ENCODE measurements at regions not wholly inside any gene's neighbourhood (a gene's known extent, or its start where the extent isn't known, plus 50 kb on each side); places are given as distances from the start of the nearest gene placed in this dataset.
"Not testable (repeated sequence)": the region's sequence is repeated elsewhere in the genome, so short reads cannot be mapped to it uniquely, and the experiment has no call there.

DNA sequence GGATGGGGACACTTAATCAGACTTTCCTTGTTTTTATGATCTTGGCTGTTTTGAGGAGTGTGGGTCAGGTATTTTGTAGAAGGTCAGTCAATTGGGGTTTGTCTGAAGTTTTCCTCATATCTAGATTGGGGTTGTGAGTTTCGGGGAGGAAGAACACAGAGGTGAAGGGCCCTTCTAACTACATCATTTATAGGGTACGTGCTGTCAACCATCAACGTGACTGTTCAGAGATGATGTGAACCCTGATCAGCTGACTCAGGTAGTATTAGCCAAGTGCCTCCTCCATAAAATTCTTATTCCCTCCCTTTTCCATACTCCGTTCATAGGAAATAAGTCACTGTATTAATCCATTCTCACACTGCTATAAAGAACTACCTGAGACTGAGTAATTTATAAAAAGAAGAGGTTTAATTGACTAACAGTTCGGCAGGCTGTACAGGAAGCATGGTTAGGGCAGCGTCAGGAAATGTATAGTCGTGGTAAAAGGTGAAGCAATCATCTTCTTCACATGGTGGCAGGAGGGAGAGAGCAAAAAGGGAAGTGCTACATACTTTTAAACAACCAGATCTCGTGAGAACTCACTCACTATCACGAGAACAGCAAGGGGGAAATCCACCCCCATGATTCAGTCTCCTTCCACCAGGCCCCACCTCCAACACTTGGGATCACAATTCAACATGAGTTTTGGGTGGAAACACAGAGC, 547.1 kb upstream of the LINC00305 start:
- DNase-seq: no peak

DNA sequence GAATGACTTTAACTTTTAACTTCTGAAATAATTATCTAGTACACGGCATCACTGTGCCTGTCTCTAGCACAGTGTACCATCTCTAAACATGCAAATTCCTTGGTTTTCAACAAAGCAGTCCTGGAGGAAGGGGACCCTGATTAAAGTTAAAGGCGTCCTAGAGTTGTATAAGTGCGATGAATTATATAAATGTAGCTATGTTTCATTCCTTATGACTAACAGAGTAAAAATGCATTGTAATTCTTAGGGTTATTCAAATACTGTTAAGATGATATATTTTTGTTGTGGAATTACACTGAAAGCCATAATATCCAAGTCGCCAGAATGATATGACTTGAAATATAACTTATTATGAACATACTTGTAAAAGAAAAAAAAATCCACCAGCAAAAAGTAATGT, 544.9 kb upstream of the LINC00305 start:
- DNase-seq: peak; percentile 69

GRCh38 chr18:64692826-64693225, 543.9 kb upstream of the LINC00305 start:
- DNase-seq: no peak

DNA sequence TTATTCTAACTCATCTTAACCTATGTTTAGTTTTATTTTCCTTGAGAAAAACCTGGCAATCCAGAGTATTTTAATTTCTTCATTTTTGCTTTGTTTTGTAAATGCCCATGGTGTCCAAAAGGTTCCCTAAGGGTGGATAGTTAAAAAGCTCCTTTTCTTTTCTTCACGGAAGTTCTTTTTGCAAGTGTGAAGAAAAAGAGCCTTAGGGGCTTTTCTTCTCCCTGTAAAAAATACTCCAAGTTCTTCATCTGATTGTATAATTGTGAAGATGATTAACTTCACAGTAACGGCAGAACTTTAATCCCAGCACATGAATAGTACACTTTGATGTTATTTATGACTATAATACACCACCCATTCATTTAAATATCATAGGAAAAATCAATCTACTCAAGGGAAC, 530.2 kb upstream of the LINC00305 start:
- DNase-seq: no peak

DNA sequence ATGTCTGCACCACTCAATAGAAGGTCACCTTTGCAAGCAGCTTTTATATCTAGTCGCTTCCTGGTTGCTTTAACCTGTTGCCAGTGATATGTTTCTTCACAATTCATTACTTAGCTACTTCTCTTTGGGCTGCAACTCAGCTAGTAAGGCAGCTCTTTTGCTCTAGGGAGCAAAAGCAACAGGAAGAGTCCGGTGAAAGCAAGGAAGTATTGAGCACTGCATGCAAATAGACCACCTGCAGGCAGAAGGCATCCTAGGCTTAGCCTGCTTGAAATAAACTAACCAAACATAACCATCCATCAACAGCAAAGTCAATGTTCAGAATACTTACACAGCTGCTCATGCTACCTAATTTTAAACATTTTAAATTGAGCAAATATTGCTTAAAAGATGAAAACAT, 529.2 kb upstream of the LINC00305 start:
- DNase-seq: no peak

DNA sequence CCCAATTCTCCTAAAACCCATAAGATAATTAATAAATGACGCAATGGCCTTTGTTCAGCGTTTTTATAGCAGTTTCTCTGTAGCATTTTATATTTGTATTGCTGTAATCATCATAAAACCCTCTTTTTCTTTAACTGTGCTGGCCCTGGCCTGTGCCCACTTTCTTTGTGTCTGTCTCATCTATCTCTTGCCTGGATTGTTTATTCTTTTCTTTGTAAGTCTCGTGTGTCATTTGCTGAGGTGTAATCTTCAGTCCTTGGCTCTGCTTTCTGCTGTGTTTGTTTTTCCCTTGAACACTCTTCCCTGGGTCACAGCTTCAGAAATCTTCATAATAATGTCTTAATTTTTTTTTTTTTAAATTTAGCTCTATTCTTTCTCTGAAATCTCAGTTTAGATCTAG, 525.8 kb upstream of the LINC00305 start:
- no peak for DNase-seq

GRCh38 chr18:64671293-64671692, 522.4 kb upstream of the LINC00305 start:
- DNase-seq: not testable (repeated sequence)

- no peak for DNase-seq
These were observed 519.6 kb upstream of the LINC00305 start for GRCh38 chr18:64668461-64668962.

GRCh38 chr18:64663086-64663485, 514.2 kb upstream of the LINC00305 start:
- no peak for DNase-seq

GRCh38 chr18:64659196-64659595, 510.3 kb upstream of the LINC00305 start:
- no peak for DNase-seq

- no peak for DNase-seq
These were observed 504.2 kb upstream of the LINC00305 start for GRCh38 chr18:64653068-64653467.

DNA sequence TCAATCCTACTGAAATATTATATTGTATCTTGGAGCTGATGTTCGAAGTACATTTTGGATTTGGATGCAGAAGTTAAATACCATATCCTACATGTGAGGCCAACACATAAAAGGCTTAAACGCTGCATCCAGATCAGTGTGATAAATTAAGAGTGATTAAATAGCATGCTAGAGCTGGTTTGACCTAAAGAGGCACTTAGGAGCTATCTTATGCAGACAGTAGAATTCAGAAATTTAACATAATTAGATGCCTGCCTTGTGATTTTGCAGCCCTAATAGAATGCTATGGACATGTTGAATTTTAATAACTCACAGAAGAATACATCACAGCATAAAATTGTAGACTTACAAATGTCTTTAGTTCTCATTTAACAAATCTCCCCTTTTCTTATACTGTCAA, 501.2 kb upstream of the LINC00305 start:
- DNase-seq: no peak

GRCh38 chr18:64645753-64646152, 496.9 kb upstream of the LINC00305 start:
- no peak for DNase-seq

DNA sequence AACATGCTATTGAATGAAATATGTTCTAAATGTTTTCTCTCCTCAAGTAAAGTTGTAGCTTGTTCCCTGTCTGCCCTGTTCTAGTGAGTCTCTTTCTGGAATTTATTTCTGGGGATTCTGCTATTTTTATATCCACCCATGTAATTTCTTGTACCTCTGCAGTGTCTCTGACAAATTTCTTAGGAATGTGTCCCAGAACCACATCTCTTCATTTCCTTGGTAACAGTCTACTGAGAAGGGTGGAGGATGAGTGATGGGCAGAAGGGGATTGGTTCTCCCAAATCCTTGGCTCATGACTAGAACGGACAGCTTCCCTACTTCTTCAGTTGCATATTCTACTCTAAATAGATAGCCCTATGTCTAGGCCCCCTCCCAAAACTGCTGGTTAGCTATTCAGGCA, 490.6 kb upstream of the LINC00305 start:
- DNase-seq: peak; percentile 85

DNA sequence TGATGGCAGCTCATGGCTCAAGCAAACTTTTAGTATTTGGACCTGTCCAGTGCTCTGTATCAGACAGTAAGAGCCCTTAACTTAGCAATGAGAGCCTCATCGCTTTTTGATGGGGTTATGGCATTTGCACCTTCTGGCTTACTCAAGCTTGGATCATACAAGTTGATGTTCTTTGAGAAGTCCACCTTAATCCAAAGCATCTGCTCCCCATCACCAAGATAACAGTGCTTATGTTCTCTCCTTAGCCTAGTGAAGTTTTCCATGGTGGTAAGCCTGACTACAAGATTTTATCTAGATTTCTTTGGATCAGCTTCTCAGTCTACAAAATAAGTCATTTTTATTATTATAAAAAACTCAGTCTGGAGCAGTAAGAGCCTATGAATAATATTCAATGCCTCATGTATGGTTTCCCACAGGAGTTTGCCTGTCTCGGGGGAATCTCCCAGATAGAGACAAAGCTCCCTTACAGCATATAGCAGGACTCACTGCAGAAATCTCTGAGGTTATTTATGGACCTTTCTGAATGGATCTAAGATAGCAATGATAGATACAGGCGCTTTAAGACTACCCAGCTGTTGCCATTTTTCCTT, 472.2 kb upstream of the LINC00305 start:
- DNase-seq: peak; percentile 15

GRCh38 chr18:64618390-64618789, 469.5 kb upstream of the LINC00305 start:
- no peak for DNase-seq

DNA sequence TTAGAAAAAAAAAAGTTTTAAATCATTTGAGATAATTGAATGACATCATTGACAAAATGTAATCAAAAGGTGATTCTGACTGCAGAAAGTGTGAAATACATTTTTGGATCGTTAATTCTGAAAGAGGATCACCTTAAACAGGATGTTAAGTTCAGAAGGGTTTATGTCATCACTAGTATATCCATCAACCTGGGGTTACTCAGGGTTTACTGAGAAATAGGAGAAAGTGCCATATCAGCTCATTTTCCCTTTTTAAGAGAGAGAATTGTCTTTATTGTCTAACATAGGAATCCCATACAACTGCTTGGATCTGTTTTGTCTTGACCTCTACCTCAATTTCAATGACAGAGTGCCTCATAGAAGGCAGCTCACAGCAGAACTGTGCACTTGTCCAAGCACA, 466.1 kb upstream of the LINC00305 start:
- no peak for DNase-seq

DNA sequence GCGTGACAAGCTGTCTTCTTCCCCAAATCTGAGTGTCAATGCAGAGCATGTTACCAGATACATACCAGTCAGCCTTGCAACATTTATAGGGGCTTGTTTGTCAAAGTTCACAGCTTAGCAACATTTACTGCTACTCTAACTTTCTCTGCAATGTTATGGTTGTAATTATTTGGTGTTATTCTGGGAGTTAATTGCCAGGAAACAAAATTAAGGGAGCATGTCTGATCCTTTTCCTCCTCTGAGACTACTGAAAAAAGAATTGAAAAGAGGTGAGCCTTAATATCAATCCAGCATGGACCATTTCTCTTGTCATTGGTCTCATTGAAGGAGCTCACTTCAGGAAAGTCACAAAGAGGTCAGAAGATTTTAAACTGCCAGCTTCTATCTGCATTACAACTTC, 465.6 kb upstream of the LINC00305 start:
- DNase-seq: no peak

- DNase-seq: no peak
These were observed 443.4 kb upstream of the LINC00305 start for GRCh38 chr18:64592246-64592645.

GRCh38 chr18:64589000-64589399, 440.1 kb upstream of the LINC00305 start:
- no peak for DNase-seq

- DNase-seq: no peak
These were observed 417.6 kb upstream of the LINC00305 start for GRCh38 chr18:64566456-64566855.

- no peak for DNase-seq
These were observed 413.8 kb upstream of the LINC00305 start for GRCh38 chr18:64562651-64563050.

DNA sequence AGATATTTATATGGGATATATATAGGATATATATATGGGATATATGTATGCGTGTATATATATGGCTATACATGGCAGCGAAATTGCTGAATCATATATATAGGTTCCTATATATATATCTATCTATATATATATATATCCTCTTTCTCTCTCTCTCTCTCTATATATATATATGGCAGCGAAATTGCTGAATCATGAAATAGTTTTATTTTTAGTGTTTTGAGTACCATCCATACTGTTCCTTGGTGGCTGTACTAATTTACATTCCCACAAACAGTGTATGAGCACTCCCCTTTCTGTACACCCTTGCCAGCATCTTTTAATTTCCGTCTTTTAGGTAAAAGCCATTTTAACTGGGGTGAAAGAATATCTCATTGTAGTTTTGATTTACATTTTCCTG, 397.6 kb upstream of the LINC00305 start:
- DNase-seq: no peak

GRCh38 chr18:64539847-64540246, 391.0 kb upstream of the LINC00305 start:
- peak; percentile 1 for DNase-seq

GRCh38 chr18:64528646-64529045, 379.8 kb upstream of the LINC00305 start:
- DNase-seq: no peak
